SK-N-SH (cell line): ENCODE measurements at regions not wholly inside any gene's neighbourhood (a gene's known extent, or its start where the extent isn't known, plus 50 kb on each side); places are given as distances from the start of the nearest gene placed in this dataset.

Experiments
- CTCF ChIA-PET: fragments of 300-600, 350-600 bp; formaldehyde crosslinking; extraction: SDS; loops from one replicate; lab custom pipeline; 2021; lab: Yijun Ruan, JAX
- POLR2A ChIA-PET: fragments of 350-600 bp; sonication (Branson Sonifier 250); formaldehyde crosslinking; extraction: SDS; loops from one replicate; lab custom pipeline; 2020; ENCODE audit warnings: antibody characterized with exemption, inconsistent platforms; lab: Yijun Ruan, JAX
- DNase-seq: peaks from one replicate; pipeline ENCODE4 v3.0.0; 2012
- H2AFZ ChIP-seq: fragments of 200-600 bp; sonication (generic); 2 replicates; pipeline ENCODE4 v1.8.1; 2016; ENCODE audit warnings: antibody characterized with exemption, mild to moderate bottlenecking, low read depth
- H3F3A ChIP-seq: fragments of 200-600 bp; sonication (generic); replicated peaks from 2 replicates; pipeline ENCODE3; 2016; ENCODE audit warnings: antibody characterized with exemption, mild to moderate bottlenecking; ENCODE audit not compliant: insufficient read depth
- H3K27ac ChIP-seq, 2 experiments: fragments of 200-500 bp in 1 of 2; fragments of 200-600 bp in 1 of 2; sonication (Bioruptor generic) in 1 of 2; sonication (generic), shearing (Covaris generic) in 1 of 2; 2 replicates each; pipeline versions ENCODE4 v1.5.1 to v1.6.1; 2014 to 2016; ENCODE audit warnings: low read depth in 2 of 2, inconsistent platforms in 1 of 2, low read length in 1 of 2, mild to moderate bottlenecking in 1 of 2, mixed read lengths in 1 of 2
- H3K27me3 ChIP-seq: fragments of 200-600 bp; sonication (generic), shearing (Covaris generic); 2 replicates; pipeline ENCODE4 v1.6.1; 2016; ENCODE audit warnings: mixed run types; ENCODE audit not compliant: insufficient read depth
- H3K36me3 ChIP-seq, 2 experiments: fragments of 200-500 bp in 1 of 2; fragments of 200-600 bp in 1 of 2; sonication (Bioruptor generic) in 1 of 2; sonication (generic) in 1 of 2; replicated peaks in 1 of 2; 2 replicates each; pipeline versions ENCODE3 to v1.5.1; 2014 to 2016; ENCODE audit warnings: low read length in 1 of 2, mild to moderate bottlenecking in 1 of 2; ENCODE audit not compliant: insufficient read depth in 2 of 2, control insufficient read depth in 1 of 2
- H3K4me1 ChIP-seq, 2 experiments: fragments of 200-500 bp in 1 of 2; fragments of 200-600 bp in 1 of 2; sonication (Bioruptor generic) in 1 of 2; sonication (generic), shearing (Covaris generic) in 1 of 2; 2 replicates each; pipeline versions ENCODE4 v1.5.1 to v1.6.1; 2014 to 2016; ENCODE audit warnings: low read depth in 1 of 2, low read length in 1 of 2, mixed run types in 1 of 2; ENCODE audit not compliant: insufficient read depth in 2 of 2, control insufficient read depth in 1 of 2
- H3K4me2 ChIP-seq: fragments of 200-600 bp; sonication (generic), shearing (Covaris generic); 2 replicates; pipeline ENCODE4 v1.6.1; 2017; ENCODE audit warnings: mixed run types
- H3K4me3 ChIP-seq, 2 experiments: fragments of 200-500 bp in 1 of 2; fragments of 200-600 bp in 1 of 2; sonication (Bioruptor generic) in 1 of 2; sonication (generic), shearing (Covaris generic) in 1 of 2; 2 replicates each; pipeline versions ENCODE4 v1.5.1 to v1.8.1; 2014 to 2016; ENCODE audit warnings: low read depth in 2 of 2, inconsistent platforms in 1 of 2, low read length in 1 of 2, mild to moderate bottlenecking in 1 of 2, mixed read lengths in 1 of 2, moderate library complexity in 1 of 2
- H3K79me2 ChIP-seq: fragments of 200-600 bp; sonication (generic); 2 replicates; pipeline ENCODE4 v1.8.1; 2017; ENCODE audit warnings: mild to moderate bottlenecking; ENCODE audit not compliant: insufficient read depth
- H3K9ac ChIP-seq: fragments of 200-600 bp; sonication (generic); 2 replicates; pipeline ENCODE4 v1.6.1; 2017; ENCODE audit warnings: mixed run types
- H3K9me2 ChIP-seq: fragments of 200-600 bp; sonication (generic); 2 replicates; pipeline ENCODE4 v1.6.1; 2017; ENCODE audit warnings: mixed run types
- H3K9me3 ChIP-seq: fragments of 200-600 bp; sonication (generic); 2 replicates; pipeline ENCODE4 v1.6.1; 2017; ENCODE audit warnings: mixed run types, mild to moderate bottlenecking, moderate library complexity
- H4K20me1 ChIP-seq: fragments of 200-600 bp; sonication (generic); 2 replicates; pipeline ENCODE4 v1.6.1; 2017; ENCODE audit warnings: mild to moderate bottlenecking, mixed run types; ENCODE audit not compliant: insufficient read depth
- CHD2 ChIP-seq: fragments of 150-350 bp; IDR thresholded peaks from 2 replicates; pipeline ENCODE4 v1.6.1; 2018; ENCODE audit warnings: low read length; ENCODE audit not compliant: partially characterized antibody
- CTCF ChIP-seq: fragments of 200-600 bp; sonication (generic); IDR thresholded peaks from 2 replicates; pipeline ENCODE4 v1.6.1; 2017; ENCODE audit warnings: antibody characterized with exemption, mild to moderate bottlenecking, moderate library complexity
- ELF1 ChIP-seq: IDR thresholded peaks from 2 replicates; pipeline ENCODE4 v1.4.0; 2012
- EP300 ChIP-seq, 2 experiments: IDR thresholded peaks; 2 replicates each; pipeline versions ENCODE4 v1.4.0 to v1.6.1; 2012; ENCODE audit warnings: borderline replicate concordance in 1 of 2, low read depth in 1 of 2, low read length in 1 of 2
- EZH2phosphoT487 ChIP-seq: fragments of 200-600 bp; sonication (generic); IDR thresholded peaks from 2 replicates; pipeline ENCODE4 v1.6.1; 2017; ENCODE audit warnings: low read depth, mixed run types, mild to moderate bottlenecking, antibody characterized with exemption, moderate library complexity, borderline replicate concordance
- FOSL2 ChIP-seq: IDR thresholded peaks from 2 replicates; pipeline ENCODE4 v1.4.0; 2012; ENCODE audit warnings: low read depth, mild to moderate bottlenecking, moderate library complexity, borderline replicate concordance
- FOXJ3 ChIP-seq: sonication (generic); formaldehyde crosslinking; IDR thresholded peaks from 2 replicates; pipeline ENCODE4 v1.5.1; 2020; ENCODE audit warnings: mild to moderate bottlenecking, missing genetic modification reagents
- GABPA ChIP-seq: IDR thresholded peaks from 2 replicates; pipeline ENCODE4 v1.4.0; 2012; ENCODE audit warnings: low read depth, mild to moderate bottlenecking
- GATA2 ChIP-seq: sonication (generic); formaldehyde crosslinking; IDR thresholded peaks from 2 replicates; pipeline ENCODE4 v1.5.0; 2020; ENCODE audit warnings: mild to moderate bottlenecking, missing genetic modification reagents
- JUND ChIP-seq: IDR thresholded peaks from 2 replicates; pipeline ENCODE4 v1.4.0; 2012
- MEF2A ChIP-seq: IDR thresholded peaks from 2 replicates; pipeline ENCODE4 v1.4.0; 2012; ENCODE audit warnings: low read depth, borderline replicate concordance
- NRF1 ChIP-seq: IDR thresholded peaks from 2 replicates; pipeline ENCODE4 v1.6.1; 2012; ENCODE audit warnings: low read depth, mild to moderate bottlenecking, low read length
- PBX3 ChIP-seq: IDR thresholded peaks from 2 replicates; pipeline ENCODE4; 2012
- POLR2AphosphoS5 ChIP-seq: IDR thresholded peaks from 2 replicates; pipeline ENCODE4 v1.6.1; 2012; ENCODE audit warnings: low read depth, low read length
- RAD21 ChIP-seq: IDR thresholded peaks from 2 replicates; pipeline ENCODE4 v1.6.1; 2012; ENCODE audit warnings: mild to moderate bottlenecking, low read length
- RFX5 ChIP-seq: IDR thresholded peaks from 2 replicates; pipeline ENCODE4 v1.6.1; 2012; ENCODE audit warnings: mild to moderate bottlenecking, improper control_type of control experiment, low read length
- SIN3A ChIP-seq: IDR thresholded peaks from 2 replicates; pipeline ENCODE4 v1.6.1; 2012; ENCODE audit warnings: low read depth, mild to moderate bottlenecking, low read length, moderate library complexity, borderline replicate concordance
- TCF12 ChIP-seq: IDR thresholded peaks from 2 replicates; pipeline ENCODE4 v1.4.0; 2012
- USF1 ChIP-seq: IDR thresholded peaks from 2 replicates; pipeline ENCODE4 v1.4.0; 2012; ENCODE audit warnings: low read depth, borderline replicate concordance
- YY1 ChIP-seq: IDR thresholded peaks from 2 replicates; pipeline ENCODE4 v1.4.0; 2012; ENCODE audit warnings: low read depth, mild to moderate bottlenecking
- WGBS: methylation state at CpG from one replicate; pipeline ENCODE4 v1.1.6; 2017; ENCODE audit warnings: low lambda C conversion rate; 5-methylcytosine and 5-hydroxymethylcytosine counted together
- TF ChIP-seq, protein P1 (sequence below): IDR thresholded peaks from 2 replicates; pipeline ENCODE4 v1.4.0; 2012; ENCODE audit warnings: low read depth

GRCh38 chr7:20030915-20031362 is 186.2 kb downstream of the MACC1 start:
- 0 out of 2 replicates have a peak overlapping the region, but pooled peaks have one; percentile 8 for H3K9ac ChIP-seq
- no peak for DNase-seq
- H3K9me2 ChIP-seq: no peaks in the 10 kb centered on the region
- no peaks in the 10 kb centered on the region for H3K79me2 ChIP-seq
- no peaks in the 10 kb centered on the region for H3K9me3 ChIP-seq
- H4K20me1 ChIP-seq: no peaks in the 10 kb centered on the region
- peaks cover 9% of the 10 kb centered on the region for H3F3A ChIP-seq
- H3K4me3 ChIP-seq: no peak overlapping the region
- ChIA-PET CTCF (interaction anchor here (1.2 to 1.3 kb wide), 2 partner anchors 9 to 11 kb away, joined by 3 read pairs; no protein-coding TSS in a partner anchor), POLR2A (interaction anchor here (0.6 kb wide), 1 partner anchor 1082 kb away, joined by 5 read pairs; no protein-coding TSS in a partner anchor)
- no peaks in the 10 kb centered on the region for H3K36me3 ChIP-seq
- peaks cover 0 to 16% of the 10 kb centered on the region in 2 experiments; a peak in 2 of 4 replicates for H3K4me1 ChIP-seq
- peak overlapping the region in 1 of 2 experiments; percentile 9; a peak in 1 of 4 replicates for H3K27ac ChIP-seq
- peak overlapping the region; percentile 62 for H2AFZ ChIP-seq
- H3K27me3 ChIP-seq: no peaks in the 10 kb centered on the region
- TF ChIP-seq ELF1: no peak
- peak; percentile 70 for TF ChIP-seq MEF2A
- TF ChIP-seq EP300 (IDR thresholded peaks at IDR 0.05; ENCODE audit: borderline replicate concordance in 1 of 2, low read depth in 1 of 2, low read length in 1 of 2): 0 out of 4 replicates have a peak, but pooled peaks of 1 of the 2 experiments have one; percentile 15
- peak overlapping the region; percentile 9; the same call in 1 of the 2 replicates for H3K4me2 ChIP-seq

- POLR2A ChIA-PET: interaction anchor here (0.6 kb wide), 1 partner anchor 1083 kb away, joined by 5 read pairs; no protein-coding TSS in a partner anchor
- WGBS: 23% methylated on average over 2 of the region's 2 CpGs
- Histone ChIP-seq H3K79me2 (no peaks in the 10 kb centered on the region), H3K4me1 (peaks cover 0 to 16% of the 10 kb centered on the region in 2 experiments; a peak in 2 of 4 replicates), H3K9ac (0 out of 2 replicates have a peak overlapping the region, but pooled peaks have one; percentile 8), H3K27me3 (no peaks in the 10 kb centered on the region), H3K9me2 (no peaks in the 10 kb centered on the region), H4K20me1 (no peaks in the 10 kb centered on the region), H3F3A (peaks cover 9% of the 10 kb centered on the region), H3K4me2 (peak overlapping the region; percentile 9; the same call in 1 of the 2 replicates), H3K4me3 (no peak overlapping the region), H3K9me3 (no peaks in the 10 kb centered on the region), H3K27ac (peak overlapping the region in 1 of 2 experiments; percentile 9; a peak in 1 of 4 replicates), H2AFZ (peak overlapping the region; percentile 62), H3K36me3 (no peaks in the 10 kb centered on the region)
- no peak for TF ChIP-seq EZH2phosphoT487
- TF ChIP-seq CHD2: no peak
- no peak for TF ChIP-seq PBX3
- no peak for TF ChIP-seq JUND
- no peak for TF ChIP-seq MEF2A
- TF ChIP-seq SIN3A: no peak
- TF ChIP-seq, protein P1, sequence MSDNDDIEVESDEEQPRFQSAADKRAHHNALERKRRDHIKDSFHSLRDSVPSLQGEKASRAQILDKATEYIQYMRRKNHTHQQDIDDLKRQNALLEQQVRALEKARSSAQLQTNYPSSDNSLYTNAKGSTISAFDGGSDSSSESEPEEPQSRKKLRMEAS: no peak
- TF ChIP-seq GATA2: no peak
- TF ChIP-seq FOSL2: no peak
- no peak for TF ChIP-seq FOXJ3
- TF ChIP-seq YY1: no peak
- TF ChIP-seq USF1: no peak
- no peak for TF ChIP-seq TCF12
- no peak for TF ChIP-seq RFX5
- no peak for TF ChIP-seq RAD21
- TF ChIP-seq GABPA: no peak
- no peak for TF ChIP-seq CTCF
- no peak for TF ChIP-seq NRF1
- no peak for TF ChIP-seq POLR2AphosphoS5
- TF ChIP-seq EP300 (IDR thresholded peaks at IDR 0.05; ENCODE audit: borderline replicate concordance in 1 of 2, low read depth in 1 of 2, low read length in 1 of 2): no peak
- CTCF ChIA-PET: interaction anchor here (1.2 to 1.3 kb wide), 2 partner anchors 9 to 10 kb away, joined by 3 read pairs; no protein-coding TSS in a partner anchor
- DNase-seq: no peak
These were observed 186.8 kb downstream of the MACC1 start for GRCh38 chr7:20030417-20030816.
